K562 (cell line): ENCODE measurements at regions not wholly inside any gene's neighbourhood (a gene's known extent, or its start where the extent isn't known, plus 50 kb on each side); places are given as distances from the start of the nearest gene placed in this dataset.

Experiments
- ATAC-seq: fragments of 200-7000 bp; cut with Tn5 transposase; 3 replicates; pipeline ENCODE4 v1.9.1; 2020; ENCODE audit warnings: moderate library complexity
- BruUV-seq: library from RNA; stranded (reverse); fragments of 400-500 nt; replicated peaks from 2 replicates; lab custom pipeline; 2021; lab: Mats Ljungman, UMichigan
- CTCF ChIA-PET: fragments of 300-600 bp; formaldehyde crosslinking; extraction: SDS; loops from one replicate; lab custom pipeline; 2021; ENCODE audit warnings: low intra/inter-chr PET ratio; lab: Yijun Ruan, JAX
- POLR2A ChIA-PET: fragments of 300-600, 350-650 bp; sonication (Branson Sonifier 250); formaldehyde crosslinking; extraction: SDS; loops from one replicate; lab custom pipeline; 2021; ENCODE audit warnings: antibody characterized with exemption, inconsistent platforms; lab: Yijun Ruan, JAX
- DNase-seq, 4 experiments: peaks; one replicate each; pipeline versions ENCODE4 v3.0.0 to v3.0.0-alpha.2; 2011 to 2018; ENCODE audit warnings: low spot score in 3 of 4, mixed read lengths in 3 of 4; ENCODE audit errors: extremely low read depth in 1 of 4
- FAIRE-seq: peaks from 2 replicates; lab custom pipeline; 2011; peaks lifted over from hg19 to GRCh38; lab: Jason Lieb, UNC
- H2AFZ ChIP-seq: 2 replicates; pipeline ENCODE4 v1.6.0; 2011; ENCODE audit warnings: low read depth, low read length, control low read depth, inconsistent platforms
- H3K27ac ChIP-seq: fragments of 200-600 bp; 3 replicates; pipeline ENCODE4 v1.8.0; 2011; ENCODE audit warnings: low read depth, mild to moderate bottlenecking, control low read depth, inconsistent platforms, low read length, moderate library complexity, mixed read lengths; ENCODE audit errors: extremely low read depth
- H3K27me3 ChIP-seq, 2 experiments: fragments of 300-600 bp in 1 of 2; 2 replicates in 1 of 2; 3 replicates in 1 of 2; pipeline versions ENCODE4 v1.6.0 to v1.8.0; 2011; ENCODE audit warnings: inconsistent platforms in 2 of 2, low read length in 2 of 2, mild to moderate bottlenecking in 1 of 2, mixed read lengths in 1 of 2, moderate library complexity in 1 of 2; ENCODE audit not compliant: control insufficient read depth in 2 of 2, insufficient read depth in 2 of 2
- H3K36me3 ChIP-seq: fragments of 300-600 bp; 3 replicates; pipeline ENCODE4 v1.8.0; 2011; ENCODE audit warnings: mild to moderate bottlenecking, low read length, inconsistent platforms; ENCODE audit not compliant: control insufficient read depth, insufficient read depth
- H3K4me1 ChIP-seq, 2 experiments: fragments of 200-600 bp in 1 of 2; replicated peaks in 1 of 2; 2 replicates in 1 of 2; 3 replicates in 1 of 2; pipeline versions ENCODE4 v1.5.1 to v1.8.0; 2011; ENCODE audit warnings: inconsistent platforms in 2 of 2, low read length in 2 of 2, mild to moderate bottlenecking in 1 of 2, mixed read lengths in 1 of 2, moderate library complexity in 1 of 2; ENCODE audit not compliant: control insufficient read depth in 2 of 2, insufficient read depth in 2 of 2
- H3K4me2 ChIP-seq: 2 replicates; pipeline ENCODE4 v1.6.1; 2011; ENCODE audit warnings: low read length, control low read depth, inconsistent platforms, mixed read lengths; ENCODE audit not compliant: insufficient read depth
- H3K4me3 ChIP-seq: fragments of 200-600 bp; sonication (generic), shearing (Covaris generic); 2 replicates; pipeline ENCODE4 v1.5.1; 2016; ENCODE audit warnings: control low read depth, inconsistent platforms
- H3K79me2 ChIP-seq: fragments of 200-600 bp; 3 replicates; pipeline ENCODE4 v1.8.0; 2011; ENCODE audit warnings: low read length, inconsistent platforms; ENCODE audit not compliant: control insufficient read depth, insufficient read depth
- H3K9ac ChIP-seq, 2 experiments: 2 replicates each; pipeline versions ENCODE4 v1.6.0 to v1.6.1; 2011; ENCODE audit warnings: low read depth in 2 of 2, low read length in 2 of 2, control low read depth in 1 of 2, inconsistent platforms in 1 of 2, mild to moderate bottlenecking in 1 of 2, mixed read lengths in 1 of 2; ENCODE audit not compliant: insufficient read depth in 1 of 2
- H3K9me1 ChIP-seq: one replicate; pipeline ENCODE4 v1.6.0; 2011; ENCODE audit warnings: inconsistent platforms, mild to moderate bottlenecking, low read length, moderate library complexity; ENCODE audit not compliant: control insufficient read depth, insufficient read depth
- H3K9me3 ChIP-seq: replicated peaks from 2 replicates; pipeline ENCODE4 v1.5.1; 2011; ENCODE audit warnings: low read depth, low read length, inconsistent platforms; ENCODE audit not compliant: control insufficient read depth, insufficient read depth
- H4K20me1 ChIP-seq: replicated peaks from 2 replicates; pipeline ENCODE4 v1.6.1; 2011; ENCODE audit warnings: low read length, inconsistent platforms, mixed read lengths; ENCODE audit not compliant: control insufficient read depth, insufficient read depth
- AFF4 ChIP-seq: sonication (generic); formaldehyde crosslinking; IDR thresholded peaks from 2 replicates; pipeline ENCODE4 v1.8.0; 2023; ENCODE audit warnings: mild to moderate bottlenecking, missing genetic modification reagents
- BRF1 ChIP-seq: IDR thresholded peaks from 3 replicates; pipeline ENCODE4 v1.6.1; 2011; ENCODE audit warnings: borderline replicate concordance, mild to moderate bottlenecking; ENCODE audit not compliant: insufficient read length; ENCODE audit errors: extremely low read depth
- CEBPB ChIP-seq: fragments of 450-650 bp; IDR thresholded peaks from 2 replicates; pipeline ENCODE4 v1.6.1; 2016; ENCODE audit warnings: missing genetic modification characterization, missing compliant biosample characterization
- ETV1 ChIP-seq: fragments of 450-650 bp; conservative IDR thresholded peaks from 2 replicates; pipeline ENCODE4 v1.6.1; 2016; ENCODE audit warnings: missing genetic modification characterization, control low read depth, low read depth, missing compliant biosample characterization
- GTF2E2 ChIP-seq: fragments of 200-800 bp; sonication (Bioruptor generic); IDR thresholded peaks from 2 replicates; pipeline ENCODE4 v1.6.1; 2016; ENCODE audit warnings: missing genetic modification characterization, missing compliant biosample characterization
- HCFC1 ChIP-seq: IDR thresholded peaks from 2 replicates; pipeline ENCODE4 v1.6.1; 2012; ENCODE audit warnings: low read depth, low read length, improper control_type of control experiment
- NRF1 ChIP-seq, 2 experiments: fragments of 450-650 bp; IDR thresholded peaks in 1 of 2; conservative IDR thresholded peaks in 1 of 2; 2 replicates each; pipeline ENCODE4 v1.6.1; 2014; ENCODE audit warnings: mild to moderate bottlenecking in 2 of 2
- PHB ChIP-seq: fragments of 250-450 bp; sonication (Bioruptor Pico); IDR thresholded peaks from 2 replicates; pipeline ENCODE4 v1.5.0; 2021
- SRSF1 ChIP-seq: fragments of 200-400 bp; formaldehyde crosslinking; IDR thresholded peaks from 2 replicates; pipeline ENCODE4 v1.6.1; 2017; ENCODE audit warnings: mild to moderate bottlenecking, low read depth, low read length, moderate library complexity
- XRCC5 ChIP-seq: fragments of 200-400 bp; formaldehyde crosslinking; IDR thresholded peaks from 2 replicates; pipeline ENCODE4 v1.6.1; 2017; ENCODE audit warnings: low read depth, mild to moderate bottlenecking, low read length
- ZBTB43 ChIP-seq: sonication (generic); formaldehyde crosslinking; IDR thresholded peaks from 2 replicates; pipeline ENCODE4 v1.8.0; 2023; ENCODE audit warnings: mild to moderate bottlenecking, missing genetic modification reagents
- ZFP30 ChIP-seq: fragments of 250-450 bp; sonication (Bioruptor Pico); IDR thresholded peaks from 2 replicates; pipeline ENCODE4 v1.8.0; 2022; ENCODE audit warnings: moderate library complexity, mild to moderate bottlenecking, inconsistent platforms, borderline replicate concordance
- ZNF140 ChIP-seq: fragments of 250-450 bp; sonication (Bioruptor Pico); IDR thresholded peaks from 2 replicates; pipeline ENCODE4 v1.8.0; 2021; ENCODE audit warnings: moderate library complexity, mild to moderate bottlenecking, inconsistent platforms
- ZNF655 ChIP-seq: fragments of 250-450 bp; sonication (Bioruptor Pico); IDR thresholded peaks from 2 replicates; pipeline ENCODE4 v1.5.0; 2021
- ZNF695 ChIP-seq: fragments of 450-650 bp; formaldehyde crosslinking; IDR thresholded peaks from 2 replicates; pipeline ENCODE4 v1.4.0; 2020; ENCODE audit warnings: mild to moderate bottlenecking, moderate library complexity
- ZNF780A ChIP-seq: fragments of 250-450 bp; sonication (Bioruptor Pico); IDR thresholded peaks from 2 replicates; pipeline ENCODE4 v1.5.0; 2021; ENCODE audit warnings: mild to moderate bottlenecking
- WGBS: fragments of 100-300 bp; shearing (Covaris generic); methylation state at CpG from one replicate; pipeline ENCODE4 v1.1.6; 2016; ENCODE audit warnings: low coverage, mixed read lengths; ENCODE audit not compliant: insufficient coverage; ENCODE audit errors: missing lambda C conversion rate; 5-methylcytosine and 5-hydroxymethylcytosine counted together
- in situ Hi-C: fragments of 300-500 bp; cut with MboI; formaldehyde crosslinking; loops from 4 replicates; pipeline ENCODE4 v1.15.0; 2018; ENCODE audit warnings: inconsistent platforms, mixed read lengths
- intact Hi-C: fragments of 100-400 bp; cut with micrococcal nuclease; formaldehyde crosslinking; loops from 2 replicates; pipeline ENCODE4 v1.14.2; 2022

- TF ChIP-seq ZBTB43 (no peak), XRCC5 (no peak), ZNF695 (CRISPR knock-in tag) (no peak)
Measured at GRCh38 chr1:233805786-233806185, 98.7 kb upstream of the SLC35F3 start (continued).

- H3K9me1 ChIP-seq = no peaks in the 10 kb centered on the region
- in situ Hi-C loops = no loop called here
- ATAC-seq (no peak), FAIRE-seq (no peak)
- H3K79me2 ChIP-seq = no peaks in the 10 kb centered on the region
- H3K27me3 ChIP-seq = no peaks in the 10 kb centered on the region
- no peak overlapping the region for H3K4me2 ChIP-seq
- no peaks in the 10 kb centered on the region for H3K4me1 ChIP-seq
- H3K36me3 ChIP-seq = no peaks in the 10 kb centered on the region
- intact Hi-C loops = no loop called here
- no peak for TF ChIP-seq GTF2E2 (tag)
- TF ChIP-seq ETV1 (tag) = no peak
- TF ChIP-seq CEBPB (tag) = no peak
- no peak for TF ChIP-seq BRF1
- TF ChIP-seq NRF1 (conservative IDR thresholded peaks at IDR 0.05 in 1 of 2, IDR thresholded peaks at IDR 0.05 in 1 of 2) = no peak
- TF ChIP-seq HCFC1 = no peak
- TF ChIP-seq AFF4 = no peak
- no peak for TF ChIP-seq ZFP30 (CRISPR knock-in tag)
- TF ChIP-seq SRSF1 = no peak
- TF ChIP-seq PHB = no peak
- TF ChIP-seq ZNF780A = no peak
- TF ChIP-seq ZNF655 = no peak
- TF ChIP-seq ZNF140 (CRISPR knock-in tag) = no peak
- TF ChIP-seq, all 486 proteins: peak for 0
- Histone ChIP-seq H3K27ac (no peak overlapping the region), H2AFZ (no peak overlapping the region), H3K9me3 (no peaks in the 10 kb centered on the region), H3K9ac (no peak overlapping the region), H4K20me1 (no peaks in the 10 kb centered on the region), H3K4me3 (no peak overlapping the region)
- no TSS peak for BruUV-seq
- WGBS = 0% methylated on average over 1 of the region's 1 CpG
- ChIA-PET CTCF (no interaction called here), POLR2A (no interaction called here)
- no peak for DNase-seq
Measured at GRCh38 chr1:233815357-233815756, 89.1 kb upstream of the SLC35F3 start.
